ENCODE measurements at regions not wholly inside any gene's neighbourhood (a gene's known extent, or its start where the extent isn't known, plus 50 kb on each side); places are given as distances from the start of the nearest gene placed in this dataset.
"Not testable (repeated sequence)": the region's sequence is repeated elsewhere in the genome, so short reads cannot be mapped to it uniquely, and the experiment has no call there.

- DNase-seq (ENCODE audit: low spot score) = no peak
Observed at GRCh38 chr12:97797473-97797872, 334.9 kb downstream of the RMST start.

DNA sequence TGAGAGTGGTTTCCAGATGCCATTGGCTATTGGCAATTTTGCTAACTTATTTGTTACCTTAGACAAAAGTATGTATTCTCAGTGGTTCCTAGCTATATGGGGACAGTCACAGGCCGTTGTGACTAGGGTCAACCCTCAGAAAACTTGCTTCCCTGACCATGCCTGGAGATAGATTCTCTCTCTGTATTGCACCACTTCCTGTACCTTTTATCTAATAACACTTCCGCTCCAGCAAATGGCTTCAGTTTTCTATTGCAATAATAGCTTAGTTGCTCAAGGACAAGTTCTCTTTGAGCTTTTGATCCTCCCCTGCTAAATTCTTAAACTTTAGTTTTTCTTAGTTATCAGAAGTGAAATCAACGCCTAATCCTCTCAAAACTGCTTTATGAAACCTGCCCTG is 338.0 kb downstream of the RMST start:
- DNase-seq (ENCODE audit: low spot score) = no peak
- no peak for FAIRE-seq

More at GRCh38 chr12:97797473-97797872, 334.9 kb downstream of the RMST start:
- FAIRE-seq = no peak

DNA sequence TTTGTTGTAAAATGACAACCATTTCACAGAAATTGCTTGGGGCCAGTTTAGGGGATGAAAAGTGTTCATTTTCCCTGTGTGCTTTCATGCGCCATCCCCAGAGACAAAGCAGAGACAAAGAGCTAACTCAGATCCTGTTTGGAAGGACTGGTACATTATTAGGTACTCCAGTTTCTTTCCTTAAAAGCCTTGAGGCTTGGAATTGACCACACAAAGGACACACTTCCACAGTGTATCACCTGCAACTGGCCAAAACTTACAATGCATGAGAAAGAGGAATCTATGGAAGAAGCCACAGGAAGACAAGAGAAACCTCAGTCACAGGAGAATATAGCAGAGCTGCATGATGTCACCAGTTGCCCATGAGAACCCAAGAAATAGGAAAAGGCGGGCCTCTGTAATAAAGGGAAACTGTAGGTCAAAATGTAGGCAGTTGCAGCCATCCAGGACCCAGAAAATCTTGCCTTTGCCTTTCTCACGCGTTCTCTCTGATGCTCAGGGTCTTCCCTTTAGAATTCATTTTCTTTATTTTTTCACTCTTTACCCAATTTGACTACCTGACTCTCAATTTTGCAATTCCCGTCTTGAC is 339.0 kb downstream of the RMST start:
- no peak for DNase-seq (ENCODE audit: low spot score)
- FAIRE-seq = no peak

DNA sequence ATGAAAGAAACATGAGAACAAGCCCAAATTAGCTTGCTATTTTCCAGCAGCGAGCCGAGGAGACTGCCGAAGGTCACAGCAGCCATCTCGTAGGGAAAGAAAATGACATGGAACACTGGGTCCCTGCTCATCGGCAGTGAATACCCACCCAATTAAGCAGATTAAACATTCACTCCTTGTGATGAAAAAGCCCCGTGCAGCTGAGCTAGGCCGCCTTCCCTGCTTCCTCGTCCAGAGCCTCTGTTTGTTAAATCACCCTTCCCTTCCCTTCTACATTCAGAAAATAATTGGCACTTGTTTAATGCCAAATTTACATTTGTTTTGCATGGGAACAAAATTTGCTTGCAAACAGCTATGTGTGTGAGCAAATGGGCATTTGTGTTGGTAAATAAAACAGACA is 342.5 kb downstream of the RMST start:
- DNase-seq (ENCODE audit: low spot score) = no peak
- FAIRE-seq = no peak

DNA sequence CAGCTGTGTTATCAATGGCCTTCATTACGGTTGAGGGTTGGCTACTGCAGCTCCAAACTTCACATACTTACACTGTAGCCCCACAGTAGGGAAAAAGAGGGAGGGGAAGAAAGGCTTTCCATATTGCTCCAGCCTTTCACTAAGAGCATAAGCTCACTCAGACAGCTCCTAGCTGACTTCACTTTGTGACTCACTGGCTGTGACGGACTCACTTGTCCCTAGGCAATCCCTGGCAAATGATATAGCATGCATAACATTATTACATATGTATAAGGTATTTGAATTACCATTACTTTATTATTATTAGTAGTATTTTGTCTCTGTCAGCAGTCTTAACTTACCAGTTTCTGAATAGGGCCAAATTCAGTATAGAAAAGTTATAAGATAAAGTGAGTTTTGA is 350.7 kb downstream of the RMST start:
- FAIRE-seq = no peak
- DNase-seq (ENCODE audit: low spot score) = no peak

- no peak for DNase-seq (ENCODE audit: low spot score)
- FAIRE-seq = no peak
Observed at GRCh38 chr12:97821806-97822205, 359.2 kb downstream of the RMST start.

GRCh38 chr12:97835541-97835940 is 372.9 kb downstream of the RMST start:
- no peak for DNase-seq (ENCODE audit: low spot score)
- FAIRE-seq = no peak

GRCh38 chr12:97837401-97837800 is 374.8 kb downstream of the RMST start:
- DNase-seq (ENCODE audit: low spot score) (peak; percentile 37), FAIRE-seq (no peak)

DNA sequence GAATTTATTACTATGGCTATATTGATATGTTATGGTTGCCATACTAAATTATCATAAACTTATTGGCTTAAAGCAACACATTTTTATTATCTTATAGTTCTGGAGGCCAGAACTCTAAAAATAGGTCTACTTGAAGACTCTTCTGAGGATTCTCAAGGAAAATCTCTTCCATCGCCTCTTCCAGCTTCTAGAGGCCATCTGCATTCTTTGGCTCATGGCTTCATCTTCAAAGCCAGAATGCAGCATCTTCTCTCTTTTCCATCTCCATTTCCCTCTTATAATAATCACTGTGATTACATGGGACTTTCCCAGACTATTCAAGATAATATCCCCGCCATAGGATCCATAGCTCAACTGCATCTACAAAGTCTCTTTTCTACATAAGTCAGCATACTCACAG is 385.4 kb downstream of the RMST start:
- DNase-seq (ENCODE audit: low spot score) (no peak), FAIRE-seq (no peak)

DNA sequence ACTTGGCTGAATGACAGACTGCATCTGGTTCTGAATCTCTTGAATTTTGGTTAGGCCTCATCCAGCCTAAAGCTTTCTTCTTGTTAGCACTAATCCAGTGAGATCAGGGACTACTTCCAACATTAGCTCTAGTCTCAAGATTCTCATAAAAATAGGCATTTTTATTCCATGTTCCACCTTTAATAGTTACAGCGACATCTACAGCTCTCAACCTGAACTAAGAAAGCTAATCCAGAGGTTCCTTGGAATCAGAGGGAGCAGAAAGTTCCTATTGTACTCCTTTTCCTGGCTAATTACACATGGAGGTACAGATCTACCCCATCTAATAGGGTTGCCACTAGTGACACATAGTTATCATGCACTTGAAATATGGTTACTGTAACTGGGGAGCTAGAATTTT is 391.9 kb downstream of the RMST start:
- DNase-seq (ENCODE audit: low spot score) = no peak
- no peak for FAIRE-seq

DNA sequence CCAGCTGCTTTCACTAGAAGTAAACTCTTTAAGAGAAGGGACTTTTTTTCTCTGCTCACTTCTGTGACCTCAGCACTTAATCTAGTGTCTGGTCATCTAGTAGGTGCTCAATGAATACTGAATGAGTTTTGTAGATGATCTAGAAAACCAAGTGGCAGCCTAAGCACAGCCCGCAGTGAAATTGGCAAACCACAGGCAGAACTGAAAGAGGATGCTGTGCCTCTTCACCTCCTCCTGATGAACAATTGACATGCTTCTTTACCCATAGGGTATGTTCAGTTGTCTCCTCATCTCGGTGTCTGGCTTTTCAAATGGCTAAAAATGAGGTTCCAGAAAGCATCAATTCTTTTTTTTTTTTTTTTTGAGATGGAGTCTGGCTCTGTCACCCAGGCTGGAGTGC is 399.5 kb downstream of the RMST start:
- no peak for DNase-seq (ENCODE audit: low spot score)
- no peak for FAIRE-seq

DNA sequence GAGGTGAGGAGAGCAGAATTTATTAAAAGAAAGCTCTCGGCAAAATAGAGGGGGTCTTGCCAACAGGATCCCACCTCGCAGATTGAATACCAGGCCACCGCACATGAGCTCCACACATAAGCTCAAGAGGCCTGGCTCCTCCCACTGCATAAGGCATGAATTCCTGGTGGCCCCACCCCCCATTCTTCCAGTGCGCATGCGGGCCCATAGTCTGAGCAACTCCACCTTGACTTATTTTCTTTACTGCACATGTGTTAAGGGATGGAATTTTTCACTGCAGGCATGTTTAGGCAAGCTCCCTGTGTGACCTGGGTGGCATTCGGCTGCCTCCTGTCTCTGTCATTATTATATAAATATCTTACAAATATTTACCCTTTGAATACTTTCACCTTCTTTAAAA is 412.5 kb downstream of the RMST start:
- FAIRE-seq (no peak), DNase-seq (ENCODE audit: low spot score) (no peak)

DNA sequence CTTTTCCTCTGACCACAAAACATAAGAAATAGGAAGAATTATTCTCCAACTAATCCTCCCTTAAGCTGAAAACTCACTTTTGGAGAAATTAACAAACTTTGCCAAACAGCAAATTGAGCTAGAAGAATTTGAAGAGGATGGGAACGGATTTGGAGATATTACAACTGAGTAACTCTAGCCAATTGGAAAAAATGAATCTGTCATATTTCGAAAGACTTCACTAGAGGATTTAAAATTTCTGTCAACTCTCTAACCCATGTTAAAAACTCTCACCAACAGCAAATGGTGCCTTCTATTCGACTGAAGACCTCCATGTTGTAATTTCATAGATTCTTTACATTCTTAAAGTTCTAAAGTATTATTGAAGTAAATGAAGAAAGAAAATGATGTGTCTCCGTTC is 414.2 kb downstream of the RMST start:
- FAIRE-seq = no peak
- DNase-seq (ENCODE audit: low spot score) = no peak

- DNase-seq (ENCODE audit: low spot score) = no peak
- no peak for FAIRE-seq
Observed at GRCh38 chr12:97877404-97877803, 414.8 kb downstream of the RMST start.

GRCh38 chr12:97886511-97887176 is 424.0 kb downstream of the RMST start:
- no peak for FAIRE-seq
- DNase-seq (ENCODE audit: low spot score) = no peak

GRCh38 chr12:97897881-97898280 is 435.3 kb downstream of the RMST start:
- FAIRE-seq; DNase-seq (ENCODE audit: low spot score): not testable (repeated sequence)

DNA sequence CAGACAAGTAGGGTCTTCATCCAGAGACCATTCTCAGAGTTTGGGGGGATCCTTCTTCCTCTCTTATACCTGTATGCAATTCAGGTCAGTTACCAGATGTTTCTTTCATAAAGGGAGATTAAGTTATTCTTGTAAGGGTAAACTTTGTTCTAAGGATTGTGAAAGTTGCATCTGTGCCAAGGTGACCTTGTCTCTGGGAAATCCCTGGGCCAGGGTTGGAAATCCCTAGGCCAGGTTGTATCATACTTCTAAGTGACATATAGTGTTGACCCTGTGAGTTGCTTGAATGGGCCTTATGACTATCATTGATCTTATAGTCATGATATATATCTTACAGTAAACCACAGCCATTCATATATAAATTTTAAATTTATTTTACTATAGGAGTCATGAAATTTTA is 436.9 kb downstream of the RMST start:
- FAIRE-seq = no peak
- DNase-seq (ENCODE audit: low spot score) = no peak

DNA sequence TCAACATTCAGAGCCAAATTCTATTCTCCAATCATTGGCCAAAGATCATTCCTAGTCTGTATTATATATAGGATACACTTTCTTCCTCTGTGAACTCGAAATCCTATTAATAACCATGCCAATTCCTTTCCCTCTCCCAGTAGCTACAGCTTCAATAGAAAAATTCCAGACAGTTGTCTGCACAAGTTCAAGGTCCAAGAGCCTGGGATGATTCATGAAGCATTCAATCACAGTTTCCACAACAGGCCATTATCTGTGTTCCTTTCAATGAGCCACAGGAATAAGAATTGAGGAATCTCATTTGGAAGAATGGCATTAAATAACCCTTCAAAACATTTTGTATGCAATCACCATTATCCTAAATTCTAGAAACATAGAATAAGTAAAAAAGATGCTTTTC is 437.4 kb downstream of the RMST start:
- FAIRE-seq = no peak

DNA sequence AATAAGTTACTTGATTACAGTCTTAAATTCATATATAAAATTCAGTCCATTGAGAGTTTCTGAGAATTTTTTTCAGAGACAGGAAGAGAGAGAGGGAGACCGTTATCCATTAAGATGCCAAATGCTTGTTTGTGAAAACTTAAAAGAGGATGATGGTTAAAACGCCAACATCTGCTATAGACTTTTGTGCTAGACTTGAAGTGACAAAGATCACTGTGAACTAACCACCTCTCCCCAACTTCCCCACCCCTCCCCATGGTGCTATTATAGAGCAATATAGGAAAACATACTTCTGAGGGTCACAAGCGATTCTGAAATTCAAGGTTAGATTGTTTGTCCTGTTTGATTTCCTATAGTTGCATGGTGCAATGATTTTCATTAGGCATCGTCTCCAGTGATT is 440.8 kb downstream of the RMST start:
- no peak for FAIRE-seq
- no peak for DNase-seq (ENCODE audit: low spot score)

More for the DNA sequence above, 437.4 kb downstream of the RMST start:
- no peak for DNase-seq (ENCODE audit: low spot score)

- DNase-seq (ENCODE audit: low spot score) = no peak
- no peak for FAIRE-seq
Observed at GRCh38 chr12:97907504-97907903, 444.9 kb downstream of the RMST start.

DNA sequence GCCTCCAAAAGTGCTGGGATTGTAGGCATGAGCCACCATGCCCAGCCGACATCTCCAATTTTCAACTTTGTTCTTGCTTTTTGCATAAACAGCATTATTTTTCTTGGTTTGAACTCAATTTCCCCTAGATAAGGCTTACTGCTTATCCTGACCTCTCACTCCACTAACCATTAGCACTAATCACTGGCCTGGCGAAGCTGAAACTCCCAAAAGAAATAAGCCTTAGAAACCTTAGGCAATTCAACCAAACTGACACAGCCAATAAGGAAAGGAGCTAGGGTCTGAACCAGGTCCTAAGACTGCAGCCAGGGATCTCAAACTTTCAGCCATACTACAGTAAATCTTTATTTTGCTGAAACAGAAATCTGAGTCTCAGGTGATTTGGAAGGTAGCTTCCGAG is 448.0 kb downstream of the RMST start:
- FAIRE-seq (no peak), DNase-seq (ENCODE audit: low spot score) (no peak)

DNA sequence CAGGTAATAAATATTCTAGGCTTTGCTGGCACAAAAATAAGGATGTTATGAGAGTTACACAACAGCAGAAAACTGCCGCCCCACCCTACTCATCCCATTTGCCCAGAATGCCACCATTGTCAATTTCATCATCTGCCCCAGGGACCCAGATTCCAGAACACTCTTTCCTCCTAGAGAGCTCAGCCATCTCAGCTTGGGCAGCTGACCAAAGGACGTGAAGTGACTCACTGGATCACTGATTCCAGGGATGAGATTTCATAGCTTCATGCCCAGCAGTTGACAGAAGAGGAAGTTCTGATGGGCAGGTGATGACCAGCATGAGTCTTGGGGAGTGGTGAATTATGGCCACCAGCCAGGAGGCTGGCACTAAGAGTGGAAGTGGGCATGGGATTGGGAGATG is 450.3 kb downstream of the RMST start:
- DNase-seq (ENCODE audit: low spot score) = peak; percentile 13

GRCh38 chr12:97921979-97922722 is 459.5 kb downstream of the RMST start:
- DNase-seq (ENCODE audit: low spot score) (peak; percentile 56), FAIRE-seq (no peak)

More for the DNA sequence above, 450.3 kb downstream of the RMST start:
- no peak for FAIRE-seq
